WERI-Rb-1 (cell line): ENCODE measurements at regions not wholly inside any gene's neighbourhood (a gene's known extent, or its start where the extent isn't known, plus 50 kb on each side); places are given as distances from the start of the nearest gene placed in this dataset.

Source experiments
- DNase-seq: peaks from one replicate; pipeline ENCODE4 v3.0.0-alpha.2; 2020
- H3K27ac ChIP-seq: fragments of 250-450 bp; sonication (Bioruptor Pico); 2 replicates; pipeline ENCODE4 v1.5.1; 2020; ENCODE audit warnings: mild to moderate bottlenecking, moderate library complexity
- H3K27me3 ChIP-seq: fragments of 250-450 bp; sonication (Bioruptor Pico); 2 replicates; pipeline ENCODE4 v1.5.1; 2021; ENCODE audit warnings: mild to moderate bottlenecking, low read depth, moderate library complexity; ENCODE audit not compliant: insufficient read depth, severe bottlenecking
- H3K36me3 ChIP-seq: fragments of 250-450 bp; sonication (Bioruptor Pico); 2 replicates; pipeline ENCODE4 v1.5.1; 2020; ENCODE audit warnings: mild to moderate bottlenecking, moderate library complexity
- H3K4me3 ChIP-seq: 2 replicates; pipeline ENCODE4 v1.5.1; 2011; ENCODE audit warnings: low read depth, mild to moderate bottlenecking, control low read depth, low read length
- H3K9me3 ChIP-seq: fragments of 250-450 bp; sonication (Bioruptor Pico); 2 replicates; pipeline ENCODE4 v1.5.1; 2021; ENCODE audit warnings: mild to moderate bottlenecking, moderate library complexity; ENCODE audit not compliant: severe bottlenecking
- TF ChIP-seq, protein P1 (sequence below): IDR thresholded peaks from 2 replicates; pipeline ENCODE4 v1.5.1; 2011; ENCODE audit warnings: low read depth, mild to moderate bottlenecking, control low read depth, inconsistent platforms, low read length

DNA sequence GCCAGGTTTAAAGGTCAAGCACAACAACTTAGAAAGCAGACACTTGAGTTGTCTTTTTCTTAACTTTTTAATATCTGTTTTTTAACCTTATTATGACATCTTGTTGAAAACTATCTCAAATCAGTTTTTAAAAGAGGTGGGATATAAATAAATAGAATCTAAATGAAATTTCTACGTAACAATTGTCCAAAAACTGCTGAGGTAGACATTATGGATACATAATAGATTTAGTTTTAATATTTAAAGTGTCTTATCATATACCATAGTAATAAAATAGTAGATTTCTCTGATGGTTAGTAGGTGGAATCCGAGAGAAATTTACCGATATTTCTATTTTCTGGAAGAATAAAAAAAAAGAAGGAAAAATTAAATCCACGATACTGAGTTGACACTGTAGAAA, 113.9 kb upstream of the MMS22L start:
- TF ChIP-seq, protein P1, sequence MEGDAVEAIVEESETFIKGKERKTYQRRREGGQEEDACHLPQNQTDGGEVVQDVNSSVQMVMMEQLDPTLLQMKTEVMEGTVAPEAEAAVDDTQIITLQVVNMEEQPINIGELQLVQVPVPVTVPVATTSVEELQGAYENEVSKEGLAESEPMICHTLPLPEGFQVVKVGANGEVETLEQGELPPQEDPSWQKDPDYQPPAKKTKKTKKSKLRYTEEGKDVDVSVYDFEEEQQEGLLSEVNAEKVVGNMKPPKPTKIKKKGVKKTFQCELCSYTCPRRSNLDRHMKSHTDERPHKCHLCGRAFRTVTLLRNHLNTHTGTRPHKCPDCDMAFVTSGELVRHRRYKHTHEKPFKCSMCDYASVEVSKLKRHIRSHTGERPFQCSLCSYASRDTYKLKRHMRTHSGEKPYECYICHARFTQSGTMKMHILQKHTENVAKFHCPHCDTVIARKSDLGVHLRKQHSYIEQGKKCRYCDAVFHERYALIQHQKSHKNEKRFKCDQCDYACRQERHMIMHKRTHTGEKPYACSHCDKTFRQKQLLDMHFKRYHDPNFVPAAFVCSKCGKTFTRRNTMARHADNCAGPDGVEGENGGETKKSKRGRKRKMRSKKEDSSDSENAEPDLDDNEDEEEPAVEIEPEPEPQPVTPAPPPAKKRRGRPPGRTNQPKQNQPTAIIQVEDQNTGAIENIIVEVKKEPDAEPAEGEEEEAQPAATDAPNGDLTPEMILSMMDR: no peak
- DNase-seq: no peak
- Histone ChIP-seq H3K27ac (no peak overlapping the region), H3K36me3 (no peaks in the 10 kb centered on the region), H3K27me3 (no peaks in the 10 kb centered on the region), H3K4me3 (no peak overlapping the region), H3K9me3 (no peaks in the 10 kb centered on the region)

DNA sequence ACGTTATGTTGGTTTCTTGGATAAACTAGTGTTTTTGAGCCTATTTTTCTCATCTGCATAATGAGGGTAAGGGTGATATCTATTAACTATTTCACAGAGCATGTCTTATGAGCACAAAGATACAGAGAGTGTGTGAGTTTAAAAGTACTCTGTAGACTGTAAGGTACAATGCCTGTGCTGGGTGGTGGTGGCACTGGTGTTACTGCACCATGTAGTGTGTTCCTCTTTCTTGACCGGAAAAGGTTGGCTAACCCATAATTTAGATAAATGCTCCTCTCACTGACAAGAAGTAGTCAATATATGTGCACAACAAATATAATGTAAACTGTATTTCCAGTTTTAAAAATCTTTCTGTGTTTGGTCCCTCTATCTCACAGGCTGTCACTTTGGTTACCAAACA, 116.2 kb upstream of the MMS22L start:
- H3K9me3 ChIP-seq: no peaks in the 10 kb centered on the region
- H3K4me3 ChIP-seq: no peak overlapping the region
- H3K27me3 ChIP-seq: no peaks in the 10 kb centered on the region
- TF ChIP-seq, protein P1: no peak
- no peak overlapping the region for H3K27ac ChIP-seq
- DNase-seq: no peak
- no peaks in the 10 kb centered on the region for H3K36me3 ChIP-seq

DNA sequence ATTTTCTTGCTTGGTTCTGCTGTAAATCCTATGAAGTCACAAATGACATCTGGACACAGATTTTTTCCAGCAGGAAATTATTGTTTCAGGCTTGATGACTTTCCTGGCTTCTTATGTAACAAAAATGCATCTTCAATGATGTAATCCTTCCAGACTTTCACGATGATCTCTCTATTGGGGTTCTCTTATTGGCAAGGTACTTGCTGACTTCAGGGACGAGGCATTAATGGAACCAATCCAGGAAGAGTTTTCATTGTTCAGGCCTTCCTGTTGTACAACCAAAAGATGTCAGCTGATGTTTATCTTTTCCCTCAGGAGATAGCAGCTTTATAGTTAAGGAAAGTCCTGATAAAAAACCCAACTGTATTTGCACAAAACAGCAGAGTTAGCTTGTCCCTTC, 118.5 kb upstream of the MMS22L start:
- DNase-seq: no peak
- TF ChIP-seq, protein P1: no peak
- Histone ChIP-seq H3K36me3 (no peaks in the 10 kb centered on the region), H3K27ac (no peak overlapping the region), H3K4me3 (no peak overlapping the region), H3K27me3 (no peaks in the 10 kb centered on the region), H3K9me3 (no peaks in the 10 kb centered on the region)

DNA sequence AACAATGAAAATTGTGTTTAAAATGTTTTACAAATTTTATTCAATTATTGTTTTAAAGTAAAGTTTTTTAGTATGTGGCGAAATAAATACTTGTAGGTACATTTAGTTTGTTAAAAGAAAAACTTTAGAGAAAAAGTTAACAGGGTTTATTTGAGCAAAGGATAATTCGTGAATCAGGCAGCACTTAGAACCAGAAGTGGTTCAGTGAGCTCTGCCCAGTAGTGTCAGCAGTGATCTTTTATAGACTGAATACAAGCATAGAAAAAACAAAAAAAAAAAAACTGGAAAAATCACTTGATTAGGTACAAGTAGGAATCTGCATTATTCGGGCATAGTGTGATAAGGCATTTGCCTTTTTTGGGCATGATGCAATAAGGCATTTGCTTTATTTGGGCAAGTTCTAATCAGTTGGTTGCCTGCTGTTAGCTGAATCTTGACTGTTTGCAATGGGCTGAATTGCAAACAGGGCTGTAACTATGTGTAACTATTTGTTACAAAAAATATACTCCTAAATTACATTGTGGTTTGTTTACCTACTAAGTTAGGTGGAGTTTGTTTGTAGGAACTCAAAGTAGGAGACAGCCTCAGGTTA, 122.9 kb upstream of the MMS22L start:
- TF ChIP-seq, protein P1: no peak

DNA sequence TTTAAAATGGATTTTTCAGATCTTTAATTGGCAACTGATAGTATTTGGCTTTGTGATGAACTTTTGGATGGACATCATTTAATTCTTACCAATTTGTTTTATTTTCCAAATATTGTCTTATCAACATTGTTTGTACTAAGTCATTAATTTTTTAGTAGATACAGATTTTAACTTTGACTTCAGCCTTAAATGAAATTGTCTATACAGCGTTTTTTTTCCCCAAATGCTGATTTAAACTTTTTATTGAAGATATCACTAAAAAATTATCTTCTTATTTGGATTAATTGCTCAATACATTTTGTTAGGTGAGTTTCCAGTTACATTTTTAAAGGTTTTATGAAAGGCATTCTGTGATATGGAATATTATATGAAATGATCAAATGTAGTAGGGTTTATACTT, 123.6 kb upstream of the MMS22L start:
- H3K27me3 ChIP-seq: no peaks in the 10 kb centered on the region
- H3K9me3 ChIP-seq: no peaks in the 10 kb centered on the region
- H3K4me3 ChIP-seq: no peak overlapping the region
- H3K36me3 ChIP-seq: no peaks in the 10 kb centered on the region
- TF ChIP-seq, protein P1: no peak
- no peak for DNase-seq
- no peak overlapping the region for H3K27ac ChIP-seq

More for the DNA sequence above, 122.9 kb upstream of the MMS22L start:
- H3K27ac ChIP-seq: no peak overlapping the region
- no peaks in the 10 kb centered on the region for H3K36me3 ChIP-seq
- H3K4me3 ChIP-seq: no peak overlapping the region
- DNase-seq: no peak
- H3K9me3 ChIP-seq: no peaks in the 10 kb centered on the region
- H3K27me3 ChIP-seq: no peaks in the 10 kb centered on the region

DNA sequence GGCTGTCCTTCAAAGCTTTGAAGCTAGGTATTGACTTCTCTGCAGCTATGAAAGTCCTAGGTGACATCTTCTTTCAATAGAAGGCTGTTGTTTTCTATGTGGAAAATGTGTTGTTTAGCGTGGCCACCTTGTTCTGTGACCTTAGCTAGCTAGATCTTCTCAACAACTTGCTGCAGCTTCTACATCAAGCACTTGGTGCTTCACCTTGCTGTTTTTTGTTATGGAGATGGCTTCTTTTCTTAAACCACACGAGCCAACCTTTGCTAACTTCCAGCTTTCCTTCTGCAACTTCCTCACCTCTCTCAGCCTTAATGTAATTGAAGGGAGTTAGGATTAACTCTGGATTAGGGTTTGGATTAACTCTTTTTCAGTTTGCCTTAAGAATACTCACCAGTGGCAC, 128.6 kb upstream of the MMS22L start:
- no peaks in the 10 kb centered on the region for H3K36me3 ChIP-seq
- TF ChIP-seq, protein P1: no peak
- no peaks in the 10 kb centered on the region for H3K9me3 ChIP-seq
- peak overlapping the region; percentile 81 for H3K27ac ChIP-seq
- DNase-seq: peak; percentile 26
- no peaks in the 10 kb centered on the region for H3K27me3 ChIP-seq
- H3K4me3 ChIP-seq: no peak overlapping the region; the same call in 1 of the 2 replicates
